ENCODE measurements at regions not wholly inside any gene's neighbourhood (a gene's known extent, or its start where the extent isn't known, plus 50 kb on each side); places are given as distances from the start of the nearest gene placed in this dataset.
"Not testable (repeated sequence)": the region's sequence is repeated elsewhere in the genome, so short reads cannot be mapped to it uniquely, and the experiment has no call there.

DNA sequence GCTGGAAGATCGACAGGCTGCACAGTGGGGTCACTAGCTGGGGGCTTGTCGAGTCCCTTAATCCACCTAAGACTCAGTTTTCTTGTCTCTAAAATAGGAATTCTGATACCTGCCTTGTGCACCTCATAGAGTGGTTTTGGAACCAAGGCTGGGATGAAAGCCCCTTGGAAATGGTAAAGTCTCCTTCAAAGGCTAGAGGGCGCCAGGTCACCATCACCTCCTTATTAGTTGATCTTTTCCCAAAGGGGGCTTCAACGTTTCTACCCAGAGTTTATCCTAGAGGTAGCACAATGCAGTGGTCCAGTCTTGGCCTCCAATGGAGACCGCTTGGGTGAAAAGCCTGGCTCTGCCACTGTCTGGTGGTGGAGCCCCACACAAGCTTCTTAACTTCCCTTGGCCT, 158.2 kb downstream of the AIPL1 start:
- intact Hi-C loops (cut with DNase I) = no loop called here

DNA sequence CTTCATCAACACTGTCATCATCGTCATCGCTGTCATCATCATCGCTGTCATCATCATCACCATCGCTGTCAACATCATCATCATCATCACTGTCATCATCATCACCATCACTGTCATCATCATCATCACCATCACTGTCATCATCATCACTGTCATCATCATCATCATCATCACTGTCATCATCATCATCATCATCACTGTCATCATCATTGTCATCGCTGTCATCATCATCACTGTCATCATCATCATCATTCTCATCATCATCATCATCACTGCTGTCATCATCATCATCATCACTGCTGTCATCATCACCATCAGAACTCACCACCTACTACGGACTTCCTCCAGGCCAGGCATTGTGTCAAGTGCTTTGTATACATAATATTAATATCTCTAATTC, 160.6 kb downstream of the AIPL1 start:
- DNase-seq (no peak), ATAC-seq (no peak)
- intact Hi-C loops (cut with DNase I) = no loop called here

More for the DNA sequence above, 158.2 kb downstream of the AIPL1 start:
- DNase-seq (no peak), ATAC-seq (no peak)

DNA sequence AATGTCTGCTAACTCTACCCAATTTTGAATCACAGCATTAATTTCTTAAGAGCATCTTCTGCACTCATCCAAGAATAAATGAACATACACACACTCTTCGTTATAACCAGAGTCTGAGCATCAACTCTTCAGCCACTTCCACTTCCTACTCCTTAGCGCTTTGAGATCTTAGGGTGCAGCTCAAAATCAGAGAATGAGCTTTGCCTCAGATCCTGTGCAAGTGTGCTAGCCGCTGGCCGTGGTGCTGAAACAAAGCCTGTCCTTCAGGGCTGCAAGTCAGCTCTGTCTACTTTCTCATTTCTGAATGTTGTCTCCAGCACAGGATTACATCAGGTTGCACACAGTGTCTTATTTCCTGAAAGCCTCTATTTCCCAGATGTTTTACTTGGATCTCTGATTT, 165.4 kb downstream of the AIPL1 start:
- ATAC-seq (no peak), DNase-seq (peak; percentile 36)
- intact Hi-C loops (cut with DNase I) = no loop called here

DNA sequence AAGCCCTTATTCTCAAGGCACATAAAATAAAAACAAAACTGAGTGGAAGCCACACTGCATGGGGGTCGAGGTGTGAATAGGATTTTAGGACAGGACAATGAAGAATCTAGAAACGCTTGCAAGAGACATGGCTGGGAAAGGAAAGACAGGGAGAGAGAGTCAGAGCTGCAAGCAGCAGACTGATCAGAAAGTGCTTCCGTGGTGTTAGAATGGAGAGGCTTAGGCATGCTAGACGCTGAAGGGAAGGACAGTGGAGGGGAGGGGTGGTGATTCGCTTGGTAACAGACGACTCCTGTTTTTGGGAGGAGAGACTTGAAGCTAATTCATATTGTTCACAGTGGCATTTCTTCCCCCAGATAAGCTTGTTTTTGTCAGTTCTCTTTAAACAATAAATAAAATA, 173.5 kb downstream of the AIPL1 start:
- no peak for DNase-seq
- no peak for ATAC-seq
- intact Hi-C loops (cut with DNase I) = no loop called here

DNA sequence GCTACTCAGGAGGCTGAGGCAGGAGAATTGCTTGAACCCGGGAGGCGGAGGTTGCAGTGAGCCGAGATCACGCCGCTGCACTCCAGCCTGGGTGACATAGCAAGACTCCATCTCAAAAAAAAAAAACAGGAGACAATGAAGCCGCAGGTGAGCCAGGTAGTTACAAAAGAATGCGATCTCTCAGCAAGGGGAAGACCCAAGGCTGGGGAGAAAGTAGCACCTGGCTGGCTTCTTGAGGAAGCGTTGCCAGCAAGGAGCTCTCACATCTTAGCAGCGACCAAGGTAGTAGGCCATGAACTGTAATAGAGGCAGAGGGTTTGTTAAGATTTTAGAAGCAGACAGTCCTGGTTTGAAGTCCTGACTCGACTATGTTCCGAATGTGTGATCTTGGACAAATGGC, 175.0 kb downstream of the AIPL1 start:
- intact Hi-C loops (cut with DNase I) = no loop called here
- no peak for DNase-seq
- ATAC-seq = no peak

DNA sequence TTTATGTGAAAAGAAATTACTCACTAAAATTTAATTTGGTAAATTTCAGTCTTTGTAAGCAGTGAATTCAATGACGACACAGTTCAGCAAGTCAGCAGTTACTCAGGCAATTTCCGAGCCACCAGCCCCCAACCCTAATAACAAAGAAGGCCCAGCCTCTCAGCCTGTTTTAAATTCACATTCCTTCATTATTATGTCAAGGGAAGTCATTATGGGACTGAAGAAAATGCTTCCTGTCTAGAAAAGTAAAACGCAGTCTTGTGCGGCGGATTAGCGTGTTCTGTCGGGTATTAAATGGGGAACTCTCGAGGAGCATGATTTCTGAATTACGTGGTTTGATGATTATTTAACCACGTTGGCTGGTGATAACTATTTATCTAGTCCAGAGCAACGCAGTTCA, 177.6 kb downstream of the AIPL1 start:
- no peak for DNase-seq
- intact Hi-C loops (cut with DNase I) = no loop called here

DNA sequence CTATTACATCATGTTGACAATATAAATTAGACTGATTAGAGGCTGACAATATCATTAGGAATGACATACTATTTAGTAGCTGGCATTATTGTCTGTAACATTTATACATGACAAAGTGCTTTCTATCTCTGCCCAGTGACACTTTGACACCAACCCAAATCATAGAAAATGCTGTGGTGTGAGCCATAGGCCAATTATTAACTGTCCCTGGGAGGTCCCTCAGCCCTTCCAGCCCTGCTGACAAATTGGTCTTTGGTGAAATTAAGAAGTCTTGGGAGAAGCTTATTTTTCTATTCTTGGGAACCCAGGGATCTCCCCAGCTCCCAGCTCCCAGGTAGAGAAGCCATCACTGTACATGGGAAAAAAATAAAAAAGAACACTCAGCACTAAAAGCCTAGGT, 179.6 kb downstream of the AIPL1 start:
- intact Hi-C loops (cut with DNase I) = no loop called here
- no peak for DNase-seq
- ATAC-seq = no peak

More for the DNA sequence above, 177.6 kb downstream of the AIPL1 start:
- ATAC-seq = no peak

DNA sequence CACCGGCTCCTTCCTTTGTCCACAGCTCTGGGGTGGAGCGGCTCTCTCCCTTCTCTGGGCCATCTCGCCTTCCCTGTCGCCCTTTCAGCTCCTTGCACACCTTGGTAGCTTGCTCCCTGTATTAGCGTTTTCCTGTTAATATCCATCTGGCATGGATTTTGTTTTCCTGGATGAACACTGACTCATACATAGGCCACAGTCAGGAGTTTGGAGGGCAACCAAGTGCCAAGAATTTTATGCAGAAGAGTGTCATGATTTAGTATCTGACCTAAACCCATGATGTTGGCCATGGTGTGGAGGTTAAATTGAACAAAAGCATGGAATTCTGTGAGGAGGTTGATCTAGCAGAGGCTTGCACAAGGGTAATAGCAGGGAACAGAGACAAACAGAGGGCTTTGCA, 180.9 kb downstream of the AIPL1 start:
- ATAC-seq (no peak), DNase-seq (no peak)
- intact Hi-C loops (cut with DNase I) = no loop called here

DNA sequence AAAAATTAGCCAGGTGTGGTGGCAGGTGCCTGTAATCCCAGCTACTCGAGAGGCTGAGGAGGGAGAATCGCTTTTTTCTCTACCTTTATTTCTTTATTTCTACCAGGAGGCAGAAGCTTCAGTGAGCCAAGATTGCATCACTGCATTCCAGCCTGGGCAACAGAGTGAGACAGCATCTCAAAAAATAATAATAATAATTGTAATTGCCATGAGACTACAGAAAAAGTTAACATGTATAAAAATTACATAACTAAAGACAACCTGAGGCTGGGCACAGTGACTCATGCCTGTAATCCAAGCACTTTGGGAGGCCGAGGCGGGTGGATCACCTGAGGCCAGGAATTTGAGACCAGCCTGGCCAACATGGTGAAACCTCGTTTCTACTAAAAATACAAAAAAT, 181.5 kb downstream of the WSCD1 start:
- DNase-seq; ATAC-seq; intact Hi-C loops (cut with DNase I): not testable (repeated sequence)

DNA sequence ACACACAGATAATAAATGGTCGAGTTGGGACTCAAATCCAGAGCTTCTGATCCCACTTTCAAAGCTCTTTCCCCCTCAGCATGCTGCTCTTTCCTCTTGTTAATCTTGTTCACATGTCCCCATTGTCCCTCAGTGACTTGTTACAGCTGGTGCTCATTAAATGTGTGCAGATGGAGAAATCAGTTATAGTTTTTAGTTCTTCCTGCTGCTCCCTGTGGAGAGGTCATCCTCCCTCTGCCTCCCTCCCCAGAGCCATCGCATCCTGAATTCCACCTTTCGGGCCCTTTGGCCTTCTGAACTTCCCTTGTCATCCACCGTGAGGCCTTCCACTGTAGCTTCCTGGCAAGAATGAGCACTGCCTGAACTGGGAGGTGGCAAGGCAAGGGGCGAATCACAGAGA, 179.6 kb downstream of the WSCD1 start:
- ATAC-seq (no peak), DNase-seq (no peak)
- intact Hi-C loops (cut with DNase I) = no loop called here

DNA sequence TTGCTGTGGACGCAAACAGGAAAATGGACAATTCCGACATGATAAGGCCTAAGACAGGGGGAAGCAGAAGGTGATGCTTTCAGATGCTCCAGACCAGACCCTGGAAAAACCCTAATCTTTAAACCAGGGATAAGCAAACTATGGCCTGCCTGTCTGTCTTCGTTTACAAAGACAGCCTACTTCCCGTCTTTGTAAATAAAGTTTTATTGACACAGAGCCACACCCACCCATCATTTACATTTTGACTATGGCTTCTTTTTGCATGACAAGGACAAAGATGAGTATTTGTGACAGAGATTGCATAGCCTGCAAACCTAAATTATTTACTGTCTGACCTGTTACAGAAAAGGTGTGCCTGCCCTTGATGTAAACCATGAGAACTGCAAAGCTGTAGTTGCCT, 177.9 kb downstream of the WSCD1 start:
- DNase-seq = no peak
- no peak for ATAC-seq
- intact Hi-C loops (cut with DNase I) = no loop called here

DNA sequence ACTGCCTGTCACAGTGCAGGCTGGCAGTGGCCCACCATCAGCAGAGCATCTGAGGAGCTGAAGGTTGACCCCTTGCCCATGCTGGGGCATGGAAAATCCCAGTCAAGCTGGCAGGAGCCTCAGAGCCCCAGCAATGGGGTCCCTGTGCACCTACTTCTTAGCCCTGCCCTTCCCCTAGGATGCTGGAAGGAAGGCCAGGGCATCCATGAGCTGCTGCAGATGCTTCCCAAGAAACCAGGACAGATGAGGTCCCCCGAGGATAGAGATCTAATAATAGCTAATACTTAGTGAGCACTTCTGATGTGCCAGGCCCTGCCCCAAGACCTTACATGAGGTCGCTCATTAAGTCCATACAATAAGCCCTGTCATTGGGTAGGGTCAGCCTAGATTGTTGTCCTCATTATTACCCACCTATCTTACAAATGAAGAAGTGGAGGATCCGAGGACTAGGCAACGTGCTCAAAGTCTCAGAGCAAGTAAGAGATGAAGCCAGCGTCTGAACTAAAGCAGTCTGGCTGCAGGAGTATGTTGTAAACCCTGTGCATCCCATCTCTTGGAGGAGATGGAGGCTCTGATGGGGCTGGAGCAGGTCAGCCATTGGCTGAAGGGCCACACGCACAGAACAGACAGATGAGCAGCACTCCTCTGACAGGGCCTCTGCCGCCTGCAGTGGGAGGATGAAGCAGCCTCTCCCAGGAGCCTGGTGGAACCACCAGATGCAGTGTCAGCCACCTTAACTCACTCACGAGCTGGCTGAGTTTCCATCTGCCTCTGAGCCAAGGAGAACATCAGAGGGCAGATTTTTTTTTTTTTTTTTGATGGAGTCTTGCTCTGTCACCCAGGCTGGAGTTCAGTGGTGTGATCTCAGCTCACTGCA, 175.4 kb downstream of the WSCD1 start:
- DNase-seq (no peak), ATAC-seq (no peak)
- intact Hi-C loops (cut with DNase I) = no loop called here

DNA sequence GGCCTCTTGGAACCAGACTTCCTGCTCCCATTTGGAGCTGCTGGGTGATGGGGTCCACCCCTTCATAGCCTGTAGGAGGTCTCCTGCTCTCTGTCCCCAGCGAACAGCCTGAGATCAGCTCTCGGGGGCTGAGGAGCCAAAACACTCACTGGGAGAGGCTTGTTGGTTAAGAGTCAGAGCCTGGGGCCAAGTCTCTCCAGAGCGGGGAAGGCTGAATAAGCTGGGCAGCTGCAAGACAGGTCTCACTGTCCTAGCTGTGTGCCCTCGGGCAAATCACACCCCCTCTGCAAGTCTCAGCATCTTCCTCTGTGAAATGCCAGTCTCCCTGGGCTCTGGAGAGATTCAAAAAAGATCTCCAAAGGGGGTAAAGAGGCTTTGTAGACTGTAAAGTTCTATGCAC, 174.6 kb downstream of the WSCD1 start:
- ATAC-seq (no peak), DNase-seq (no peak)
- intact Hi-C loops (cut with DNase I) = no loop called here

DNA sequence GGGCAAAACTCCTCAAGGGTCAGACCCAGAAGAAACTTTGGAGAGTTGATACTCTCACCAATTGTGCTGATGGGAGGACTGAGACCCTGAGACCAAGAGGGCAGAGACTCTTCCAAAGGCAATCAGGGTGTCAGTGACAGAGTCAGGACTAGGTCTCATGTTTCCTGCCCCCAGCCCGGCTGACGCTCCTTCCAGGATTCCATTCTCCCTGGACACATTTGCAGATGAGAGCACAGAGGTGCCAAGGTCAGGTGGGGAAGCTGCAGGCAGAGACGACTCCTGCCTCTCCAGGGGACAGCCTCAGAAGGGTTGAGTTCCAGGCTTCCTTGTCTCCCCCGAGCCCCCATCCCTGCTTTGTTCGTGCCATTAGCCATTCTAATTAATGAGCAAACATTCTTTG, 174.1 kb downstream of the WSCD1 start:
- ATAC-seq (no peak), DNase-seq (no peak)
- intact Hi-C loops (cut with DNase I) = no loop called here

DNA sequence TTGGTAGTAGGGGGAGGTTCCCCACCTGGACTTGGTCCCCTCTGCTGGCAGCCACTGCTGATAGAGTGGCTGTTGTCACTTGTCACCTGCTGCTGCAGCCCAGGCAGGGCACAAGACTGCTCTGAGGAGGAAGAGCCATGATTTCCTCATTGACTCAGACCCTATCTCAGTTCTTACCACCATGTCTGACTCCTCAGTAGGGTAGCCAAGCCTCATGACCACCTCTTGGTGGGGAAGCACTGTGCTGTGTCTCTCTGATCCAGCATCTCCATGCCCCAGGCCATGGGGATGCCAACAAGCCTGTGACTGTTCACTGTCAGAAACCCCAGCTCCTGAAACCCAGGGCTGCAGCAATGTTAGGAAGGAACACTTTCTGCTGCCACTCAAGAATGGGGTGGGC, 173.0 kb downstream of the WSCD1 start:
- intact Hi-C loops (cut with DNase I) = no loop called here

DNA sequence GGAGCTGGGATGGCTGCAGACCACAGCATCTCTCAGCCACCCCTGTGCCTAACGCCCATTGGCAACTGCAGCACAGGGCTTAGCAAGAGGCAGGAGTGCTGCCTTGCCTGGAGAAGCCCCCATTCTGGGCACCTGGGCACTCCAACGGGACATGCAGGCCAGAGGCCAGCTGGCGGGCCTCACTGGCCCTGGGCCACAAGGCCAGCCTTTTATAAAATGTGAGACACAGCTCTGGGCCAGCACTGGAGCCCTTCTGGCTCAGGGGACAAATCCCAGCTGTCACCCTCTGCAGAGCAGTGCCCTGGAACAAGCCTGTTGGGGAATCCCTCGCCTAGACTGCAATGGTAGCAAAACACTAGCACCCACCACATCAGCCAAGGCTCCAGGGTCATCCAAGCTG, 171.8 kb downstream of the WSCD1 start:
- intact Hi-C loops (cut with DNase I) = no loop called here
- DNase-seq (no peak), ATAC-seq (no peak)

More for the DNA sequence above, 173.0 kb downstream of the WSCD1 start:
- no peak for ATAC-seq
- no peak for DNase-seq

DNA sequence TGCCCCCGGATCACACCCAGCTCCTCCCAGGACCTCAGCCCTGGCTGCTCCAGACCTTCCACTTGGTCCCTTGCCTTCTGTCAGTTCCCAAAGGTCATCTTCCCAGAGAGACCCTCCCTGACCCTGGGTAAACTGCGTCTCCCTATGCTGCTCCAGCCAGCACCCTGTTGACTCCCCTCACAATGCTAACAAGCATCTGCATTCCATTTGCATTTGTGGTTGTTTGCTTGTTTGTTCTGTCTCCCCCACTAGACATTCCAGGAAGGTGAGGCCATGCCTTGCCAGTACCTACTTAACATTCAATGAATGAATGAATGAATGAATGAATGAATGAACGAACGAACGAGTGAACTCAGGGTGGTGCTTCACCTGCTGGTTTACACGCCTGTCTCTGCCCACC, 171.2 kb downstream of the WSCD1 start:
- intact Hi-C loops (cut with DNase I) = no loop called here
- DNase-seq (no peak), ATAC-seq (no peak)

DNA sequence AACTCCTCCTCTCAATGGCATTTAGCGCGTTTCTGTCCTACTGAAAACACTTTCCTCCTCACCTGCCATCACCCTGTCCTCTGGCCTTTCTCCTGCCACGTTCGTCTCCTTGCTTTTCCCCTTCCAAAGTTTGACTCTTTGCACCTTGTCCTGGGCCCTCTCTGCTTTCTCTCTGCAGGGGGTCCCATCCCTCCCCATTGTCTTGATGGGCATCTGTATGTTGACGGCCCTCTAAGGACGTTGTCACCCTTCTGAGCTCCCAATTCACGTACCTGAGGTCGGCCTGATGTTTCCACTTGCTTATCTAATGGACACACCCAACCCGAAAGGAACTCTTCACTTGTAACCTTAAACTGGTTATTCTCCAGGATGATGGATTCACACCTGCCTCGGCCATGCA, 170.4 kb downstream of the WSCD1 start:
- intact Hi-C loops (cut with DNase I) = no loop called here
- ATAC-seq (no peak), DNase-seq (no peak)

DNA sequence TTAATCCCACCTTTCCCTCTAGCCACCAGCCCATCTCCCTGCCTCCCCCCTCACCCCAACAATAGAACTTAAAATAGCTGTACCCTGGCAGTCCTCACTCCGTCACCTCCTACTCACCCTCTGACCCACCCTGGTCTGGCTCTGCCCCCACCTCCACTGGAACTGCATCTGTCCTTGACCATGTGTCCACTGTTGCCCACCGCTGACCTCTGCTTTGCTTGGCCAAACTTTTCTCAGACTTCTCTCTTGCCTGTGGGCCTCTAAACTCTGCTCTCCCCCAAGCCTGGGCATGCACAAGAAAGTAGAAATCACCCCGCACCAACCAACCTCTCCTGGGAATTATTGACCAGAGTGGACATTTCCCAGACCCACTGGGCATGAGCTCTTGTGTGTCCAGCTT, 169.8 kb downstream of the WSCD1 start:
- intact Hi-C loops (cut with DNase I) = no loop called here

DNA sequence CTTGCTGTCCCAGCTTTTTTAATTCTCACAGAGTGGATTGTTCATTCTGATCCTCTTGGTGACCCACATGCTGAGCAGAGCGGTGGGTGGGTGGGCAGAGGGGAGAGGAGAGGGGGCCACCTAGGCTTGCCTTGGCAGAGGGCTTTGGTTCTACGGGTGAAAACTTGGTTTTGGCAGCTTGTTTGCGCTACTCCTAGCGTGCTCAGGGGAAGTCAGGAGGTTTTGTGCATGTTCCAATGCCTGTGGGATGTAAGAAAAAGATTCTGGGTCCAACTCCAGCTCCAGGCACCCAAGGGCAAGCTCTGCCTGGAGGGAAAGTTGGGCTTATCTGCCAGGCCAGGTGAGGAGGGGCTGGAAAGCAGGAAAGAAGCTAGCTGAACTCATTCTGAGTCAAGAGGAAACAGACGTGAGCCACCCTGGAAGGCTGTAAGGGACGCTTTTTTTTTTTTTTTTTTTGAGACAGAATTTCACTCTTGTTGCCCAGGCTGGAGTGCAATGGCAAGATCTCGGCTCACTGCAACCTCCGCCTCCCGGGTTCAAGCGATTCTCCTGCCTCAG, 169.1 kb downstream of the WSCD1 start:
- DNase-seq = no peak
- intact Hi-C loops (cut with DNase I) = no loop called here
- ATAC-seq = no peak

More for the DNA sequence above, 169.8 kb downstream of the WSCD1 start:
- ATAC-seq (no peak), DNase-seq (no peak)

DNA sequence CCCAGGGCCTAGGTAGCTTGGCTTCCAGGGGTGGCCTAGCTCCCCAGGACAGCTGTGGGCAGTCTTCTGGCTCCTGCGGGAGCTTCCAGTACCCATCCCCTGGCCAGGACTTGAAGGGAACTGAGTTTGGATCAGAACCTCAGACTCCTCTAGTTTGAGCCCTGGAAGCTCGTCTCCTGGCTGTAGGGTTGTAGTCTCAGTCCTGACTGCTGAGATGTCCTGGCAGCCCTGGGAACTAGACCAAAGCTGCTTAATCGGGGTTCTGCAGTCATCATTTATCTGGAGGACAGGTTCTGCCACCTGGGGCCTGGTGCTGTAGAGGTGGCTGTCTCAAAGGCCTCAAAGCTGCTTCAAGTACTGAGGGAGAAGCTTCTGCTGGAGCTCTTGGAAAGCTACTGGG, 163.7 kb downstream of the WSCD1 start:
- ATAC-seq = no peak

More for the DNA sequence above, 163.7 kb downstream of the WSCD1 start:
- no peak for DNase-seq
- intact Hi-C loops (cut with DNase I) = no loop called here
